HepG2 (cell line): ENCODE measurements at regions not wholly inside any gene's neighbourhood (a gene's known extent, or its start where the extent isn't known, plus 50 kb on each side); places are given as distances from the start of the nearest gene placed in this dataset.

Source experiments
- ATAC-seq: fragments of 200-7000 bp; cut with Tn5 transposase; 3 replicates; pipeline ENCODE4 v1.9.1; 2020; ENCODE audit warnings: mild to moderate bottlenecking, moderate library complexity
- BruUV-seq: library from RNA; stranded (reverse); fragments of 400-500 nt; replicated peaks from 2 replicates; lab custom pipeline; 2021; lab: Mats Ljungman, UMichigan
- CTCF ChIA-PET: fragments of 300-600 bp; formaldehyde crosslinking; extraction: SDS; loops from one replicate; lab custom pipeline; 2021; ENCODE audit warnings: low total read pairs, inconsistent platforms, low intra/inter-chr PET ratio; lab: Yijun Ruan, JAX
- POLR2A ChIA-PET: fragments of 350-600 bp; sonication (Branson Sonifier 250); formaldehyde crosslinking; loops from one replicate; lab custom pipeline; 2020; ENCODE audit warnings: antibody characterized with exemption, inconsistent platforms; lab: Yijun Ruan, JAX
- DNase-seq: peaks from one replicate; pipeline ENCODE4 v3.0.0-alpha.2; 2015; ENCODE audit warnings: low spot score
- FAIRE-seq: peaks from 3 replicates; lab custom pipeline; 2011; peaks lifted over from hg19 to GRCh38; lab: Jason Lieb, UNC
- H2AFZ ChIP-seq: one replicate; pipeline ENCODE4 v1.6.1; 2011; ENCODE audit warnings: low read length, inconsistent platforms
- H3K27ac ChIP-seq: fragments of 300-600 bp; 3 replicates; pipeline ENCODE4 v1.8.0; 2011; ENCODE audit warnings: mixed run types, mild to moderate bottlenecking, mixed read lengths, low read length, inconsistent platforms; ENCODE audit not compliant: insufficient read depth; ENCODE audit errors: extremely low read length
- H3K27me3 ChIP-seq, 2 experiments: fragments of 200-600 bp in 1 of 2; 2 replicates in 1 of 2; 3 replicates in 1 of 2; pipeline versions ENCODE4 v1.6.0 to v1.8.0; 2011; ENCODE audit warnings: low read length in 2 of 2, mild to moderate bottlenecking in 2 of 2, moderate library complexity in 2 of 2, inconsistent platforms in 1 of 2; ENCODE audit not compliant: insufficient read depth in 2 of 2, control insufficient read depth in 1 of 2
- H3K36me3 ChIP-seq, 2 experiments: fragments of 200-600 bp in 1 of 2; replicated peaks in 1 of 2; 2 replicates in 1 of 2; 3 replicates in 1 of 2; pipeline versions ENCODE4 v1.5.1 to v1.8.0; 2011; ENCODE audit warnings: low read length in 2 of 2, inconsistent platforms in 1 of 2; ENCODE audit not compliant: insufficient read depth in 2 of 2, control insufficient read depth in 1 of 2
- H3K4me1 ChIP-seq: 2 replicates; pipeline ENCODE4 v1.5.1; 2012; ENCODE audit warnings: low read length, inconsistent platforms; ENCODE audit not compliant: insufficient read depth
- H3K4me2 ChIP-seq: 2 replicates; pipeline ENCODE4 v1.6.0; 2011; ENCODE audit warnings: low read depth, low read length, inconsistent platforms
- H3K4me3 ChIP-seq, 3 experiments: fragments of 200-600 bp in 1 of 3; sonication (generic), shearing (Covaris generic) in 1 of 3; replicated peaks in 1 of 3; 2 replicates each; pipeline ENCODE4 v1.5.1; 2011 to 2016; ENCODE audit warnings: low read length in 3 of 3, inconsistent platforms in 2 of 3, low read depth in 2 of 3, mild to moderate bottlenecking in 2 of 3, control low read depth in 1 of 3, mixed read lengths in 1 of 3; ENCODE audit not compliant: insufficient read depth in 1 of 3
- H3K79me2 ChIP-seq: one replicate; pipeline ENCODE4 v1.6.1; 2011; ENCODE audit warnings: low read length, inconsistent platforms; ENCODE audit not compliant: insufficient read depth
- H3K9ac ChIP-seq: 2 replicates; pipeline ENCODE4 v1.6.0; 2011; ENCODE audit warnings: mild to moderate bottlenecking, low read depth, low read length, inconsistent platforms; ENCODE audit not compliant: insufficient read depth
- H3K9me3 ChIP-seq: 2 replicates; pipeline ENCODE4 v1.5.1; 2012; ENCODE audit warnings: mild to moderate bottlenecking, low read length
- H4K20me1 ChIP-seq: 2 replicates; pipeline ENCODE4 v1.6.0; 2011; ENCODE audit warnings: inconsistent platforms, mild to moderate bottlenecking, low read length, moderate library complexity; ENCODE audit not compliant: insufficient read depth
- GMEB2 ChIP-seq: IDR thresholded peaks from 2 replicates; pipeline ENCODE4 v1.6.1; 2016; ENCODE audit warnings: missing biosample characterization, missing genetic modification reagents, low read depth
- MED8 ChIP-seq: sonication (generic); formaldehyde crosslinking; IDR thresholded peaks from 2 replicates; pipeline ENCODE4 v1.8.1; 2023; ENCODE audit warnings: mild to moderate bottlenecking, missing genetic modification reagents; ENCODE audit not compliant: insufficient replicate concordance
- SMAD3 ChIP-seq: sonication (generic); formaldehyde crosslinking; IDR thresholded peaks from 2 replicates; pipeline ENCODE4 v1.4.0; 2020; ENCODE audit warnings: missing genetic modification reagents
- THAP9 ChIP-seq: sonication (generic); formaldehyde crosslinking; IDR thresholded peaks from 2 replicates; pipeline ENCODE4; 2020; ENCODE audit warnings: missing genetic modification reagents, mild to moderate bottlenecking, borderline replicate concordance
- ZNF350 ChIP-seq: sonication (generic); formaldehyde crosslinking; IDR thresholded peaks from 2 replicates; pipeline ENCODE4 v1.4.0; 2020; ENCODE audit warnings: mild to moderate bottlenecking, low read depth, missing genetic modification reagents, borderline replicate concordance
- WGBS: methylation state at CpG from one replicate; pipeline ENCODE4 v1.1.6; 2017; ENCODE audit warnings: low lambda C conversion rate; 5-methylcytosine and 5-hydroxymethylcytosine counted together
- in situ Hi-C: cut with HindIII; loops from 2 replicates; pipeline ENCODE4 v1.10.0; 2017; ENCODE audit warnings: low pct_unique_long_range_greater_than_20kb; ENCODE audit not compliant: extremely low pct_ligation_motif_present
- intact Hi-C: fragments of 100-400 bp; cut with micrococcal nuclease; formaldehyde crosslinking; loops from one replicate; pipeline ENCODE4 v1.10.0; 2022; ENCODE audit not compliant: unreplicated experiment
- TF ChIP-seq, protein P1 (sequence below): IDR thresholded peaks from 2 replicates; pipeline ENCODE4 v1.6.1; 2018; ENCODE audit warnings: missing genetic modification reagents
- TF ChIP-seq, protein P2 (sequence below), 2 experiments: sonication (generic) in 1 of 2; formaldehyde crosslinking in 1 of 2; IDR thresholded peaks; 2 replicates each; pipeline versions ENCODE4 v1.5.1 to v1.6.1; 2011 to 2020; ENCODE audit warnings: borderline replicate concordance in 1 of 2, low read depth in 1 of 2, low read length in 1 of 2, mild to moderate bottlenecking in 1 of 2, missing genetic modification reagents in 1 of 2, moderate library complexity in 1 of 2
- TF ChIP-seq, protein P3 (sequence below): IDR thresholded peaks from 2 replicates; pipeline ENCODE4 v1.6.1; 2016

DNA sequence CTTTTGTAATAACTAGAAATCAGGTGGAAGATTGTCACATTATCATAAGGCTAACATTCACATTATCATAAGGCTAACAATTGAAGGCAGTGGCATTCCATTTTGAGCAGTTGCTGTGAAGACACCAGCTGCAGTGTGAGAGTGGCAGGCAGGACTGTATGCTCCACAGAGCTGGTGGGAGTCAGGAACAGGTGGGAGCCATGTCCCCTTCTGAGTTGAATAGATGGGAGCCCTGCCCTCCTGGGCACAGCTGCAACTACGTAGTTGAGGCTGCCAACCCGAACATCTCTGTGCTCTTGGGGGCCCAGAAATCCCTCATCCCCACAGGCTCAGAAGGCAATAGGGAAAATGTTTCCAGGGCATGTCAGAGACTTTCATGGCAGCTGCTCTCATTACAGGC lies 1627.6 kb downstream of the SI start:
- WGBS = no CpG with 5 or more reads among the region's 2 CpGs

More for the DNA sequence above, 1627.6 kb downstream of the SI start:
- ChIA-PET POLR2A (no interaction called here), CTCF (no interaction called here)
- no peaks in the 10 kb centered on the region for H3K36me3 ChIP-seq
- H3K27ac ChIP-seq = no peak overlapping the region
- intact Hi-C loops = no loop called here
- DNase-seq = no peak
- TF ChIP-seq ZNF350 = no peak
- no peak for TF ChIP-seq MED8 (CRISPR knock-in tag)
- no peak for TF ChIP-seq GMEB2 (CRISPR knock-in tag)
- TF ChIP-seq, protein P1, sequence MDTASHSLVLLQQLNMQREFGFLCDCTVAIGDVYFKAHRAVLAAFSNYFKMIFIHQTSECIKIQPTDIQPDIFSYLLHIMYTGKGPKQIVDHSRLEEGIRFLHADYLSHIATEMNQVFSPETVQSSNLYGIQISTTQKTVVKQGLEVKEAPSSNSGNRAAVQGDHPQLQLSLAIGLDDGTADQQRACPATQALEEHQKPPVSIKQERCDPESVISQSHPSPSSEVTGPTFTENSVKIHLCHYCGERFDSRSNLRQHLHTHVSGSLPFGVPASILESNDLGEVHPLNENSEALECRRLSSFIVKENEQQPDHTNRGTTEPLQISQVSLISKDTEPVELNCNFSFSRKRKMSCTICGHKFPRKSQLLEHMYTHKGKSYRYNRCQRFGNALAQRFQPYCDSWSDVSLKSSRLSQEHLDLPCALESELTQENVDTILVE = no peak
- TF ChIP-seq, protein P2, sequence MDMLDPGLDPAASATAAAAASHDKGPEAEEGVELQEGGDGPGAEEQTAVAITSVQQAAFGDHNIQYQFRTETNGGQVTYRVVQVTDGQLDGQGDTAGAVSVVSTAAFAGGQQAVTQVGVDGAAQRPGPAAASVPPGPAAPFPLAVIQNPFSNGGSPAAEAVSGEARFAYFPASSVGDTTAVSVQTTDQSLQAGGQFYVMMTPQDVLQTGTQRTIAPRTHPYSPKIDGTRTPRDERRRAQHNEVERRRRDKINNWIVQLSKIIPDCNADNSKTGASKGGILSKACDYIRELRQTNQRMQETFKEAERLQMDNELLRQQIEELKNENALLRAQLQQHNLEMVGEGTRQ (IDR thresholded peaks at IDR 0.05; ENCODE audit: low read depth, low read length) = no peak
- TF ChIP-seq, protein P2 (CRISPR knock-in tag; IDR thresholded peaks at IDR 0.05; ENCODE audit: borderline replicate concordance) = no peak
- TF ChIP-seq, protein P3, sequence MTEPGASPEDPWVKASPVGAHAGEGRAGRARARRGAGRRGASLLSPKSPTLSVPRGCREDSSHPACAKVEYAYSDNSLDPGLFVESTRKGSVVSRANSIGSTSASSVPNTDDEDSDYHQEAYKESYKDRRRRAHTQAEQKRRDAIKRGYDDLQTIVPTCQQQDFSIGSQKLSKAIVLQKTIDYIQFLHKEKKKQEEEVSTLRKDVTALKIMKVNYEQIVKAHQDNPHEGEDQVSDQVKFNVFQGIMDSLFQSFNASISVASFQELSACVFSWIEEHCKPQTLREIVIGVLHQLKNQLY = no peak
- no peak for TF ChIP-seq THAP9 (CRISPR knock-in tag)
- no peak for TF ChIP-seq SMAD3
- ATAC-seq = no peak
- H3K27me3 ChIP-seq = no peaks in the 10 kb centered on the region
- H3K4me2 ChIP-seq = no peak overlapping the region
- H3K9ac ChIP-seq = no peak overlapping the region
- no peak overlapping the region for H3K4me3 ChIP-seq
- H2AFZ ChIP-seq = no peak overlapping the region
- H4K20me1 ChIP-seq = no peaks in the 10 kb centered on the region
- BruUV-seq = no TSS peak
- no peak for FAIRE-seq
- in situ Hi-C loops = no loop called here
- H3K79me2 ChIP-seq = no peaks in the 10 kb centered on the region
- H3K4me1 ChIP-seq = no peaks in the 10 kb centered on the region
- no peaks in the 10 kb centered on the region for H3K9me3 ChIP-seq
